Smooth muscle cell (in vitro differentiated cells): ENCODE measurements at regions not wholly inside any gene's neighbourhood (a gene's known extent, or its start where the extent isn't known, plus 50 kb on each side); places are given as distances from the start of the nearest gene placed in this dataset.

ENCODE experiments used
- DNase-seq: peaks from one replicate; lab custom pipeline; 2025; ENCODE audit not compliant: unreplicated experiment; lab: John Stamatoyannopoulos, UW
- H2AFZ ChIP-seq: fragments of 200-600 bp; sonication (generic); 2 replicates; pipeline ENCODE4 v1.6.0; 2016; ENCODE audit warnings: antibody characterized with exemption, low read depth, mild to moderate bottlenecking
- H3F3A ChIP-seq: fragments of 200-600 bp; sonication (generic); 2 replicates; pipeline ENCODE4 v1.6.0; 2017; ENCODE audit warnings: antibody characterized with exemption, low read depth
- H3K27ac ChIP-seq: fragments of 200-600 bp; sonication (generic); 2 replicates; pipeline ENCODE4 v1.5.1; 2016; ENCODE audit warnings: low read depth, mild to moderate bottlenecking
- H3K27me3 ChIP-seq: fragments of 200-600 bp; sonication (generic); 2 replicates; pipeline ENCODE4 v1.6.1; 2016; ENCODE audit warnings: low read depth, mild to moderate bottlenecking
- H3K36me3 ChIP-seq: fragments of 200-600 bp; sonication (generic); 2 replicates; pipeline ENCODE4 v1.5.1; 2016; ENCODE audit warnings: low read depth
- H3K4me1 ChIP-seq: fragments of 200-600 bp; sonication (generic); 2 replicates; pipeline ENCODE4 v1.5.1; 2016; ENCODE audit warnings: low read depth
- H3K4me2 ChIP-seq: fragments of 200-600 bp; sonication (generic); 2 replicates; pipeline ENCODE4 v1.6.0; 2016; ENCODE audit warnings: mild to moderate bottlenecking
- H3K4me3 ChIP-seq: fragments of 200-600 bp; sonication (generic); 2 replicates; pipeline ENCODE4 v1.5.1; 2016; ENCODE audit warnings: mild to moderate bottlenecking
- H3K79me2 ChIP-seq: fragments of 200-600 bp; sonication (generic); 2 replicates; pipeline ENCODE4 v1.6.0; 2016; ENCODE audit warnings: low read depth, mild to moderate bottlenecking
- H3K9ac ChIP-seq: fragments of 200-600 bp; sonication (generic); 2 replicates; pipeline ENCODE4 v1.6.0; 2016; ENCODE audit warnings: low read depth
- H3K9me3 ChIP-seq: fragments of 200-600 bp; sonication (generic); replicated peaks from 2 replicates; pipeline ENCODE4 v1.5.1; 2016; ENCODE audit warnings: low read depth
- H4K20me1 ChIP-seq: fragments of 200-600 bp; sonication (generic); 2 replicates; pipeline ENCODE4 v1.6.0; 2016; ENCODE audit warnings: low read depth
- WGBS: methylation state at CpG from one replicate; pipeline ENCODE4 v1.1.7; 2016; ENCODE audit warnings: low lambda C conversion rate; 5-methylcytosine and 5-hydroxymethylcytosine counted together
- TF ChIP-seq, protein P1 (sequence below): fragments of 200-600 bp; sonication (generic); IDR thresholded peaks from 2 replicates; pipeline ENCODE4 v1.5.1; 2017; ENCODE audit warnings: borderline replicate concordance, mild to moderate bottlenecking, antibody characterized with exemption; ENCODE audit not compliant: insufficient read depth, poor library complexity, severe bottlenecking

- Histone ChIP-seq H3K79me2 (no peaks in the 10 kb centered on the region), H2AFZ (no peak overlapping the region), H3K4me2 (no peak overlapping the region), H3K36me3 (no peaks in the 10 kb centered on the region), H3K4me3 (no peak overlapping the region), H4K20me1 (no peaks in the 10 kb centered on the region), H3K4me1 (no peaks in the 10 kb centered on the region), H3K27me3 (no peaks in the 10 kb centered on the region), H3K27ac (no peak overlapping the region), H3K9me3 (no peaks in the 10 kb centered on the region), H3F3A (no peaks in the 10 kb centered on the region), H3K9ac (no peak overlapping the region)
- DNase-seq: no peak
- WGBS: 92% methylated on average over 1 of the region's 1 CpG
- TF ChIP-seq, protein P1, sequence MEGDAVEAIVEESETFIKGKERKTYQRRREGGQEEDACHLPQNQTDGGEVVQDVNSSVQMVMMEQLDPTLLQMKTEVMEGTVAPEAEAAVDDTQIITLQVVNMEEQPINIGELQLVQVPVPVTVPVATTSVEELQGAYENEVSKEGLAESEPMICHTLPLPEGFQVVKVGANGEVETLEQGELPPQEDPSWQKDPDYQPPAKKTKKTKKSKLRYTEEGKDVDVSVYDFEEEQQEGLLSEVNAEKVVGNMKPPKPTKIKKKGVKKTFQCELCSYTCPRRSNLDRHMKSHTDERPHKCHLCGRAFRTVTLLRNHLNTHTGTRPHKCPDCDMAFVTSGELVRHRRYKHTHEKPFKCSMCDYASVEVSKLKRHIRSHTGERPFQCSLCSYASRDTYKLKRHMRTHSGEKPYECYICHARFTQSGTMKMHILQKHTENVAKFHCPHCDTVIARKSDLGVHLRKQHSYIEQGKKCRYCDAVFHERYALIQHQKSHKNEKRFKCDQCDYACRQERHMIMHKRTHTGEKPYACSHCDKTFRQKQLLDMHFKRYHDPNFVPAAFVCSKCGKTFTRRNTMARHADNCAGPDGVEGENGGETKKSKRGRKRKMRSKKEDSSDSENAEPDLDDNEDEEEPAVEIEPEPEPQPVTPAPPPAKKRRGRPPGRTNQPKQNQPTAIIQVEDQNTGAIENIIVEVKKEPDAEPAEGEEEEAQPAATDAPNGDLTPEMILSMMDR: no peak
Measured at GRCh38 chr7:118843456-118843855, 619.0 kb downstream of the ANKRD7 start.

DNA sequence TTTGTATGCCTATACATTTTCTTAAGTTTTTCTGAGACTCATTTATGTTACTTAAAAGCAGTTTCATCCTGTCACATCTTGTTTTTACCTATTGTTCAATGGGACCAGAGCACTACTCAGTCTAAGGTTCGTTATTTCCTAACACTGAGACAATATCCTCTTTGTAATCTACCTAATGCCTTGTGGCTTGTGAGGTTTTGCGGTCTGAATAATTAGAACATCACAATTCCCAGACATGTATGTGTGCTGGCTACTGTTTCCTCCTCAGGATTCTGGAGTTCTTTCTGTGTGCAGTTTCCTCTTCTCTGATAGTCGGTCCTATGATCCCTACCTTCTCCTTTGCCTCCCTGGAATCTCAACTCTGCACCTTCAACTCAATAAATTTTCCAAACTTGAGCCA is 620.2 kb downstream of the ANKRD7 start:
- no peaks in the 10 kb centered on the region for H3K79me2 ChIP-seq
- H3K27me3 ChIP-seq: no peaks in the 10 kb centered on the region
- no peaks in the 10 kb centered on the region for H3K9me3 ChIP-seq
- no peak for DNase-seq
- WGBS: 49% methylated on average over 3 of the region's 3 CpGs
- no peaks in the 10 kb centered on the region for H3K36me3 ChIP-seq
- H3F3A ChIP-seq: no peaks in the 10 kb centered on the region
- no peak overlapping the region for H3K4me2 ChIP-seq
- H3K27ac ChIP-seq: no peak overlapping the region
- no peak overlapping the region for H3K4me3 ChIP-seq
- no peak overlapping the region for H3K9ac ChIP-seq
- H4K20me1 ChIP-seq: no peaks in the 10 kb centered on the region
- H3K4me1 ChIP-seq: no peaks in the 10 kb centered on the region
- TF ChIP-seq, protein P1: no peak
- H2AFZ ChIP-seq: no peak overlapping the region

- Histone ChIP-seq H3K27me3 (no peaks in the 10 kb centered on the region), H3K9me3 (no peaks in the 10 kb centered on the region), H3K9ac (no peak overlapping the region), H3K79me2 (no peaks in the 10 kb centered on the region), H3K36me3 (no peaks in the 10 kb centered on the region), H3K4me3 (no peak overlapping the region), H3K4me2 (no peak overlapping the region), H4K20me1 (no peaks in the 10 kb centered on the region), H3K4me1 (no peaks in the 10 kb centered on the region), H3K27ac (no peak overlapping the region), H2AFZ (no peak overlapping the region), H3F3A (no peaks in the 10 kb centered on the region)
- DNase-seq: no peak
- TF ChIP-seq, protein P1: no peak
- WGBS: 70% methylated on average over 3 of the region's 3 CpGs
Measured at GRCh38 chr7:118845791-118846190, 621.3 kb downstream of the ANKRD7 start.

DNA sequence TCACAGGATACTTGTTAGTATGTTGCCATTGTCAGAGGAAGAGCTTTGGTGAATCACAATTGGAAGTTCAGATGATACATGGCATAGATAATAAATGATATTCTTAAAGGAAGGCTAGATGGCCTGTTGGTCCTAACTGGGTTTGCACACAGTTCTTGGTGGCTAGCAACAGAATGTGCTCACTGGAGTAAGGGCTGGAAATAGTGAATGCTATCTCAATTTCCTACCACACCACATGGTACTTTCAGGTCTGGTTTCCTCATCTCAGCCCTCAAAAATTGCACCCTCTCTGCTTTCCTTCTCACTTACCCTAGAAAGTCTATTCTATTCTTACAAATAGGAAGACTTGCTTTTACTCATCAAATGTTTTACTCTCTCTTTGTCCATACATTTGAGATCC is 622.5 kb downstream of the ANKRD7 start:
- H3K27me3 ChIP-seq: no peaks in the 10 kb centered on the region
- no peaks in the 10 kb centered on the region for H3K79me2 ChIP-seq
- H4K20me1 ChIP-seq: no peaks in the 10 kb centered on the region
- no peak overlapping the region for H3K27ac ChIP-seq
- H3K9ac ChIP-seq: no peak overlapping the region
- H3F3A ChIP-seq: no peaks in the 10 kb centered on the region
- H2AFZ ChIP-seq: no peak overlapping the region
- DNase-seq: no peak
- H3K9me3 ChIP-seq: no peaks in the 10 kb centered on the region
- TF ChIP-seq, protein P1: no peak
- no peak overlapping the region for H3K4me3 ChIP-seq
- H3K4me2 ChIP-seq: no peak overlapping the region
- H3K4me1 ChIP-seq: no peaks in the 10 kb centered on the region
- no peaks in the 10 kb centered on the region for H3K36me3 ChIP-seq
